Activated T-helper 1 cell treated with anti-CD3 and anti-CD28 coated beads, Interleukin-2, amount 50 U/mL, for 16 hours (primary cell): ENCODE measurements at regions not wholly inside any gene's neighbourhood (a gene's known extent, or its start where the extent isn't known, plus 50 kb on each side); places are given as distances from the start of the nearest gene placed in this dataset.

Experiments used
- DNase-seq, 2 donors: peaks; one replicate each; pipeline ENCODE4 v3.0.0-alpha.2; 2020; ENCODE audit warnings: low read depth in 1 of 2, low spot score in 1 of 2

GRCh38 chr2:238697193-238698071 is 150.5 kb upstream of the TWIST2 start:
- DNase-seq = no peak

- no peak for DNase-seq
Observed at GRCh38 chr2:238698072-238698352, 149.9 kb upstream of the TWIST2 start.

- no peak for DNase-seq
Observed at GRCh38 chr2:238698451-238699306, 149.2 kb upstream of the TWIST2 start.

- DNase-seq = no peak
Observed at GRCh38 chr2:238699307-238700116, 148.4 kb upstream of the TWIST2 start.

GRCh38 chr2:238700117-238700457 is 147.8 kb upstream of the TWIST2 start:
- DNase-seq = no peak

GRCh38 chr2:238700506-238701340 is 147.2 kb upstream of the TWIST2 start:
- no peak for DNase-seq

- DNase-seq = no peak
Observed at GRCh38 chr2:238701341-238702206, 146.3 kb upstream of the TWIST2 start.

GRCh38 chr2:238702276-238703052 is 145.4 kb upstream of the TWIST2 start:
- no peak for DNase-seq

- no peak for DNase-seq
Observed at GRCh38 chr2:238703053-238703415, 144.9 kb upstream of the TWIST2 start.

- no peak for DNase-seq
Observed at GRCh38 chr2:238703436-238703835, 144.4 kb upstream of the TWIST2 start.

- DNase-seq = no peak
Observed at GRCh38 chr2:238704471-238705225, 143.2 kb upstream of the TWIST2 start.

GRCh38 chr2:238706163-238706562 is 141.7 kb upstream of the TWIST2 start:
- DNase-seq = no peak

GRCh38 chr2:238706673-238707072 is 141.2 kb upstream of the TWIST2 start:
- no peak for DNase-seq

- DNase-seq = no peak
Observed at GRCh38 chr2:238709325-238710025, 138.4 kb upstream of the TWIST2 start.

GRCh38 chr2:238710032-238710735 is 137.7 kb upstream of the TWIST2 start:
- DNase-seq = no peak

GRCh38 chr2:238710787-238711186 is 137.1 kb upstream of the TWIST2 start:
- DNase-seq = no peak

GRCh38 chr2:238711346-238711745 is 136.5 kb upstream of the TWIST2 start:
- no peak for DNase-seq
